HEK293 (cell line): ENCODE measurements at regions not wholly inside any gene's neighbourhood (a gene's known extent, or its start where the extent isn't known, plus 50 kb on each side); places are given as distances from the start of the nearest gene placed in this dataset.

Experiments
- REST ChIP-seq: fragments of 450-650 bp; formaldehyde crosslinking; IDR thresholded peaks from 2 replicates; pipeline ENCODE4 v1.5.1; 2016; ENCODE audit warnings: missing biosample characterization, missing genetic modification characterization
- TCF7L2 ChIP-seq: IDR thresholded peaks from 2 replicates; pipeline ENCODE4 v1.6.1; 2011; ENCODE audit warnings: low read depth, mild to moderate bottlenecking, inconsistent platforms, low read length, moderate library complexity, borderline replicate concordance
- ZNF549 ChIP-seq: fragments of 450-650 bp; IDR thresholded peaks from 2 replicates; pipeline ENCODE4 v1.5.1; 2018; ENCODE audit warnings: missing biosample characterization, missing genetic modification characterization, mild to moderate bottlenecking, inconsistent platforms, moderate library complexity
- TF ChIP-seq, protein P1 (sequence below): fragments of 450-650 bp; formaldehyde crosslinking; IDR thresholded peaks from 2 replicates; pipeline ENCODE4 v1.5.1; 2016; ENCODE audit warnings: missing biosample characterization, missing genetic modification characterization, low read depth

GRCh38 chr12:73531752-73532151 lies 1005.9 kb upstream of the ATXN7L3B start:
- TF ChIP-seq ZNF549 (no peak), TCF7L2 (no peak), REST (tag by site-specific recombination) (no peak)
- TF ChIP-seq, protein P1, sequence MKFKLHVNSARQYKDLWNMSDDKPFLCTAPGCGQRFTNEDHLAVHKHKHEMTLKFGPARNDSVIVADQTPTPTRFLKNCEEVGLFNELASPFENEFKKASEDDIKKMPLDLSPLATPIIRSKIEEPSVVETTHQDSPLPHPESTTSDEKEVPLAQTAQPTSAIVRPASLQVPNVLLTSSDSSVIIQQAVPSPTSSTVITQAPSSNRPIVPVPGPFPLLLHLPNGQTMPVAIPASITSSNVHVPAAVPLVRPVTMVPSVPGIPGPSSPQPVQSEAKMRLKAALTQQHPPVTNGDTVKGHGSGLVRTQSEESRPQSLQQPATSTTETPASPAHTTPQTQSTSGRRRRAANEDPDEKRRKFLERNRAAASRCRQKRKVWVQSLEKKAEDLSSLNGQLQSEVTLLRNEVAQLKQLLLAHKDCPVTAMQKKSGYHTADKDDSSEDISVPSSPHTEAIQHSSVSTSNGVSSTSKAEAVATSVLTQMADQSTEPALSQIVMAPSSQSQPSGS: no peak
